Panc1 (cell line): ENCODE measurements at regions not wholly inside any gene's neighbourhood (a gene's known extent, or its start where the extent isn't known, plus 50 kb on each side); places are given as distances from the start of the nearest gene placed in this dataset.

Source experiments
- ATAC-seq: fragments of 200-7000 bp; cut with Tn5 transposase; 2 replicates; pipeline ENCODE4 v1.9.1; 2020; ENCODE audit warnings: mild to moderate bottlenecking, moderate library complexity
- BruUV-seq: library from RNA; stranded (reverse); fragments of 400-500 nt; replicated peaks from 2 replicates; lab custom pipeline; 2021; lab: Mats Ljungman, UMichigan
- CTCF ChIA-PET: fragments of 300-600 bp; sonication (Branson Sonifier 250); formaldehyde crosslinking; loops from one replicate; lab custom pipeline; 2022; ENCODE audit warnings: antibody characterized with exemption; lab: Charles Lee
- POLR2A ChIA-PET: fragments of 300-600 bp; sonication (Branson Sonifier 250); formaldehyde crosslinking; loops from one replicate; lab custom pipeline; 2022; ENCODE audit warnings: antibody characterized with exemption; lab: Charles Lee
- DNase-seq: peaks from one replicate; pipeline ENCODE4 v3.0.0-alpha.2; 2010; ENCODE audit warnings: low read depth, low spot score
- H3K27ac ChIP-seq: 2 replicates; pipeline ENCODE4 v1.5.1; 2011; ENCODE audit warnings: mild to moderate bottlenecking, low read length, inconsistent platforms
- H3K27me3 ChIP-seq: fragments of 200-500 bp; sonication (Bioruptor generic); 2 replicates; pipeline ENCODE4 v1.6.0; 2014; ENCODE audit warnings: low read length, inconsistent platforms; ENCODE audit not compliant: control insufficient read depth, insufficient read depth
- H3K36me3 ChIP-seq: fragments of 200-500 bp; sonication (Bioruptor generic); 2 replicates; pipeline ENCODE4 v1.5.1; 2014; ENCODE audit warnings: inconsistent platforms, mild to moderate bottlenecking, low read length, moderate library complexity; ENCODE audit not compliant: control insufficient read depth, insufficient read depth
- H3K4me1 ChIP-seq: 2 replicates; pipeline ENCODE4 v1.5.1; 2011; ENCODE audit warnings: inconsistent platforms, mild to moderate bottlenecking, low read length, moderate library complexity; ENCODE audit not compliant: control insufficient read depth, insufficient read depth
- H3K4me3 ChIP-seq, 2 experiments: 2 replicates each; pipeline ENCODE4 v1.5.1; 2011 to 2012; ENCODE audit warnings: low read depth in 2 of 2, low read length in 2 of 2, mild to moderate bottlenecking in 2 of 2, inconsistent platforms in 1 of 2, moderate library complexity in 1 of 2
- H3K9me3 ChIP-seq: fragments of 200-500 bp; sonication (Bioruptor generic); 2 replicates; pipeline ENCODE4 v1.5.1; 2014; ENCODE audit warnings: low read depth, mild to moderate bottlenecking, inconsistent platforms, low read length, moderate library complexity; ENCODE audit not compliant: control insufficient read depth, insufficient read depth
- CTCF ChIP-seq: fragments of 450-650 bp; IDR thresholded peaks from 2 replicates; pipeline ENCODE4 v1.5.1; 2017; ENCODE audit warnings: mild to moderate bottlenecking
- POLR2AphosphoS5 ChIP-seq: IDR thresholded peaks from 2 replicates; pipeline ENCODE4 v1.6.1; 2012; ENCODE audit warnings: mild to moderate bottlenecking, low read depth, low read length, moderate library complexity
- SIN3A ChIP-seq: IDR thresholded peaks from 2 replicates; pipeline ENCODE4 v1.6.1; 2012; ENCODE audit warnings: low read depth, mild to moderate bottlenecking, low read length, moderate library complexity, borderline replicate concordance; ENCODE audit not compliant: insufficient read depth
- TCF7L2 ChIP-seq: IDR thresholded peaks from 2 replicates; pipeline ENCODE4 v1.6.1; 2011; ENCODE audit warnings: mild to moderate bottlenecking, low read depth, low read length, inconsistent platforms
- in situ Hi-C: cut with HindIII; loops from 2 replicates; pipeline ENCODE4 v1.10.0; 2016; ENCODE audit warnings: low sequenced_read_pairs, low pct_unique_long_range_greater_than_20kb
- intact Hi-C: fragments of 100-400 bp; cut with micrococcal nuclease; formaldehyde crosslinking; loops from one replicate; pipeline ENCODE4 v1.10.0; 2022; ENCODE audit not compliant: unreplicated experiment
- TF ChIP-seq, protein P1 (sequence below), 2 experiments: IDR thresholded peaks; 2 replicates each; pipeline ENCODE4 v1.6.1; 2011 to 2012; ENCODE audit warnings: low read depth in 2 of 2, control low read depth in 1 of 2, low read length in 1 of 2, mild to moderate bottlenecking in 1 of 2, moderate library complexity in 1 of 2; ENCODE audit not compliant: insufficient read depth in 1 of 2

DNA sequence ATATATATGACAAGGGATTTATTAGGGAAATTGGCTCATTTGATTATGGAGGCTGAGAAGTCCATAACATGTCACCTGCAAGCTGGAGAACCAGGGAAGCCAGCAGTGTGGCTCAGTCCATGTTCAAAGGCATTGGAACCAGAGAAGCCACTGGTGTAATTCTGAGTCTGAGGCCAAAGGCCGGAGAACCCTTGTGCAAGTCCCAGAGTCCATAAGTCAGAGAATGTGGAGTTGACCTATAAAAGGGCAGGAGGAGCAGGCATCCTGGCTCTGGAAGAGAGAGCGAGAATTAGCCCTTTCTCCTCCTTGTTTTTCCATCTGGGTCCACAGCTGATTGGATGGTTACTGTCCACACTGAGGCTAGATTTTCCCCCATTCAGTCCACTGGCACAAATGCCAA is 319.8 kb downstream of the IGSF11 start:
- Histone ChIP-seq H3K27me3 (no peaks in the 10 kb centered on the region), H3K4me1 (no peaks in the 10 kb centered on the region), H3K27ac (no peak overlapping the region), H3K9me3 (no peaks in the 10 kb centered on the region; the same call in 1 of the 2 replicates), H3K36me3 (no peaks in the 10 kb centered on the region), H3K4me3 (no peak overlapping the region)
- ChIA-PET POLR2A (no interaction called here), CTCF (no interaction called here)
- no peak for ATAC-seq
- in situ Hi-C loops: no loop called here
- TF ChIP-seq SIN3A: no peak
- no peak for TF ChIP-seq TCF7L2
- no peak for TF ChIP-seq CTCF
- TF ChIP-seq, protein P1, sequence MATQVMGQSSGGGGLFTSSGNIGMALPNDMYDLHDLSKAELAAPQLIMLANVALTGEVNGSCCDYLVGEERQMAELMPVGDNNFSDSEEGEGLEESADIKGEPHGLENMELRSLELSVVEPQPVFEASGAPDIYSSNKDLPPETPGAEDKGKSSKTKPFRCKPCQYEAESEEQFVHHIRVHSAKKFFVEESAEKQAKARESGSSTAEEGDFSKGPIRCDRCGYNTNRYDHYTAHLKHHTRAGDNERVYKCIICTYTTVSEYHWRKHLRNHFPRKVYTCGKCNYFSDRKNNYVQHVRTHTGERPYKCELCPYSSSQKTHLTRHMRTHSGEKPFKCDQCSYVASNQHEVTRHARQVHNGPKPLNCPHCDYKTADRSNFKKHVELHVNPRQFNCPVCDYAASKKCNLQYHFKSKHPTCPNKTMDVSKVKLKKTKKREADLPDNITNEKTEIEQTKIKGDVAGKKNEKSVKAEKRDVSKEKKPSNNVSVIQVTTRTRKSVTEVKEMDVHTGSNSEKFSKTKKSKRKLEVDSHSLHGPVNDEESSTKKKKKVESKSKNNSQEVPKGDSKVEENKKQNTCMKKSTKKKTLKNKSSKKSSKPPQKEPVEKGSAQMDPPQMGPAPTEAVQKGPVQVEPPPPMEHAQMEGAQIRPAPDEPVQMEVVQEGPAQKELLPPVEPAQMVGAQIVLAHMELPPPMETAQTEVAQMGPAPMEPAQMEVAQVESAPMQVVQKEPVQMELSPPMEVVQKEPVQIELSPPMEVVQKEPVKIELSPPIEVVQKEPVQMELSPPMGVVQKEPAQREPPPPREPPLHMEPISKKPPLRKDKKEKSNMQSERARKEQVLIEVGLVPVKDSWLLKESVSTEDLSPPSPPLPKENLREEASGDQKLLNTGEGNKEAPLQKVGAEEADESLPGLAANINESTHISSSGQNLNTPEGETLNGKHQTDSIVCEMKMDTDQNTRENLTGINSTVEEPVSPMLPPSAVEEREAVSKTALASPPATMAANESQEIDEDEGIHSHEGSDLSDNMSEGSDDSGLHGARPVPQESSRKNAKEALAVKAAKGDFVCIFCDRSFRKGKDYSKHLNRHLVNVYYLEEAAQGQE (IDR thresholded peaks at IDR 0.05; ENCODE audit: insufficient read depth in 1 of 2, low read depth in 2 of 2, low read length in 1 of 2): no peak
- no peak for TF ChIP-seq POLR2AphosphoS5
- intact Hi-C loops: no loop called here
- no peak for DNase-seq
- BruUV-seq: no TSS peak

DNA sequence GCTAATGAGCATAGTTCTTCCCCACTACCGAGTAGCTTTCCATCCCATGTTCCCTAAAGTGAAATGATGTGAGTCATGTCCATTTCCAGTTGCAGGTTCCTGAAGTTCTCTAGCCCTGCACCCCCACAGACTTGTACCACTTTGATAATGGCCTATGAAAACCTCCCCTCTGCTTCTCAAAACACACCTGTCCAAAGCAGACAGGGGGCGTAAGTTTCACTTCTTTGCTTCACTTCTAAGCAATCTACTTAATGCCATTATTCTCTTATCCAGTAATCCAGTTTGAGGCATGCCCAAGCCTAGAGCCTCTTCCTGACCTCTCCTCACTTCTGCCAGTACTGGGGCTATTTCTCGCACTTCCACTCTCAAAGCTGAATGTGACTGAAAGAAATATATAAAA is 305.1 kb downstream of the IGSF11 start:
- no peak for DNase-seq
- ChIA-PET CTCF (no interaction called here), POLR2A (no interaction called here)
- Histone ChIP-seq H3K36me3 (no peaks in the 10 kb centered on the region), H3K27me3 (no peaks in the 10 kb centered on the region), H3K9me3 (no peaks in the 10 kb centered on the region), H3K4me3 (no peak overlapping the region), H3K4me1 (no peaks in the 10 kb centered on the region), H3K27ac (no peak overlapping the region)
- TF ChIP-seq, protein P1 (IDR thresholded peaks at IDR 0.05; ENCODE audit: insufficient read depth in 1 of 2, low read depth in 2 of 2, low read length in 1 of 2): no peak
- 0 out of 2 replicates have a peak, but pooled peaks have one; percentile 7 for TF ChIP-seq CTCF
- no peak for TF ChIP-seq TCF7L2
- in situ Hi-C loops (no loop called here), intact Hi-C loops (no loop called here)
- BruUV-seq: no TSS peak
- no peak for ATAC-seq
